ENCODE measurements at regions not wholly inside any gene's neighbourhood (a gene's known extent, or its start where the extent isn't known, plus 50 kb on each side); places are given as distances from the start of the nearest gene placed in this dataset.
"Not testable (repeated sequence)": the region's sequence is repeated elsewhere in the genome, so short reads cannot be mapped to it uniquely, and the experiment has no call there.

DNA sequence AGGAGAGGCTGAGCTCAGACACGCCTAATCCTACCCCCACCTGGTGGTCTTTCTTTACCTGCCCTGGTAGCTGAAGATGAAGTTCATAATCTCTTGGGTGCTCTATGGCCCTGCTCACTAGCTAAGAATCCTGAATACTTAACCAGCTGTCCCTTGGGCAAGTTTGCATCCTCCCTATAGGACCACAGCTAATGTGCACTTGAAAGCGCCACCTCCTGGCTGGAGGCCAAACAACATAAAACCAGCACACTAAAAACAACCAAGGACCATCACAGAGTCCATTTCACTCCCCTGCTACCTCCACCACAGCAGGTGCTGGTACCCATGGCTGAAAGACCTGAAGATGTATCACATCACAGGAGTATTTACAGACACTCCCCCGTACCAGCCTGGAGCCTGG lies 155.5 kb upstream of the SLC24A3 start:
- H3K9ac ChIP-seq (ENCODE audit: low read length), result no peak overlapping the region
- H2AFZ ChIP-seq (ENCODE audit: low read depth, low read length), result no peak overlapping the region
- H3K4me1 ChIP-seq (ENCODE audit: low read length), result no peaks in the 10 kb centered on the region
- no peak overlapping the region for H3K4me2 ChIP-seq (ENCODE audit: low read length)
- H3K27me3 ChIP-seq (ENCODE audit: low read depth, low read length), result 0 out of 2 replicates have a peak, but pooled peaks cover 6% of the 10 kb centered on the region
- TF ChIP-seq, protein P1, sequence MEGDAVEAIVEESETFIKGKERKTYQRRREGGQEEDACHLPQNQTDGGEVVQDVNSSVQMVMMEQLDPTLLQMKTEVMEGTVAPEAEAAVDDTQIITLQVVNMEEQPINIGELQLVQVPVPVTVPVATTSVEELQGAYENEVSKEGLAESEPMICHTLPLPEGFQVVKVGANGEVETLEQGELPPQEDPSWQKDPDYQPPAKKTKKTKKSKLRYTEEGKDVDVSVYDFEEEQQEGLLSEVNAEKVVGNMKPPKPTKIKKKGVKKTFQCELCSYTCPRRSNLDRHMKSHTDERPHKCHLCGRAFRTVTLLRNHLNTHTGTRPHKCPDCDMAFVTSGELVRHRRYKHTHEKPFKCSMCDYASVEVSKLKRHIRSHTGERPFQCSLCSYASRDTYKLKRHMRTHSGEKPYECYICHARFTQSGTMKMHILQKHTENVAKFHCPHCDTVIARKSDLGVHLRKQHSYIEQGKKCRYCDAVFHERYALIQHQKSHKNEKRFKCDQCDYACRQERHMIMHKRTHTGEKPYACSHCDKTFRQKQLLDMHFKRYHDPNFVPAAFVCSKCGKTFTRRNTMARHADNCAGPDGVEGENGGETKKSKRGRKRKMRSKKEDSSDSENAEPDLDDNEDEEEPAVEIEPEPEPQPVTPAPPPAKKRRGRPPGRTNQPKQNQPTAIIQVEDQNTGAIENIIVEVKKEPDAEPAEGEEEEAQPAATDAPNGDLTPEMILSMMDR (IDR thresholded peaks at IDR 0.05; ENCODE audit: low read depth, low read length), result peak; percentile 50
- TF ChIP-seq EZH2phosphoT487 (IDR thresholded peaks at IDR 0.05; ENCODE audit: low read depth), result no peak
- no peaks in the 10 kb centered on the region for H3K9me3 ChIP-seq (ENCODE audit: insufficient read depth, low read length)
- no peak overlapping the region for H3K27ac ChIP-seq (ENCODE audit: low read length)
- no peaks in the 10 kb centered on the region for H3K36me3 ChIP-seq (replicated peaks; ENCODE audit: low read depth, low read length)
- no peak overlapping the region for H3K4me3 ChIP-seq (ENCODE audit: low read length)
- H3K79me2 ChIP-seq (ENCODE audit: low read length), result no peaks in the 10 kb centered on the region
- H4K20me1 ChIP-seq (ENCODE audit: insufficient read depth, low read length), result no peaks in the 10 kb centered on the region

DNA sequence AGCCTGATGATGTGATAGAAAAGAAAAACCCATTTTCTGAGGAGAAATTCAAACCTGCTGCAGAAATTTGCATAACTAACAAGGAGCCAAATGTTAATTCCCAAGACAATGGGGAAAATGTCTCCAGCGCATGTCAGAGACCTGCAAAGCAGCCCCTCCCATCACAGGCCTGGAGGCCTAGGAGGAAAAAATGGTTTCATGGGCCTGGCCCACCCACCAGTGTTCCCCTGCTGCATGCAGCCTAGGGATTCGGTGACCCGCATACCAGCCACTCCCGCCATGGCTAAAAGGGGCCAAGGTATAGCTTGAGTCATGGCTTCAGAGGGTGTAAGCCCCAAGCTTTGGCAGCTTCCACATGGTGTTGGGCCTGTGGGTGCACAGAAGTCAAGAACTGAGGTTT lies 147.7 kb upstream of the SLC24A3 start:
- H3K27ac ChIP-seq (ENCODE audit: low read length); H3K4me3 ChIP-seq (ENCODE audit: low read length); H3K4me2 ChIP-seq (ENCODE audit: low read length); H3K36me3 ChIP-seq (replicated peaks; ENCODE audit: low read depth, low read length); H3K79me2 ChIP-seq (ENCODE audit: low read length); H4K20me1 ChIP-seq (ENCODE audit: insufficient read depth, low read length); H2AFZ ChIP-seq (ENCODE audit: low read depth, low read length); H3K4me1 ChIP-seq (ENCODE audit: low read length); H3K9ac ChIP-seq (ENCODE audit: low read length); H3K27me3 ChIP-seq (ENCODE audit: low read depth, low read length): not testable (repeated sequence)
- 0 out of 2 replicates have a peak, but pooled peaks cover 16% of the 10 kb centered on the region for H3K9me3 ChIP-seq (ENCODE audit: insufficient read depth, low read length)

DNA sequence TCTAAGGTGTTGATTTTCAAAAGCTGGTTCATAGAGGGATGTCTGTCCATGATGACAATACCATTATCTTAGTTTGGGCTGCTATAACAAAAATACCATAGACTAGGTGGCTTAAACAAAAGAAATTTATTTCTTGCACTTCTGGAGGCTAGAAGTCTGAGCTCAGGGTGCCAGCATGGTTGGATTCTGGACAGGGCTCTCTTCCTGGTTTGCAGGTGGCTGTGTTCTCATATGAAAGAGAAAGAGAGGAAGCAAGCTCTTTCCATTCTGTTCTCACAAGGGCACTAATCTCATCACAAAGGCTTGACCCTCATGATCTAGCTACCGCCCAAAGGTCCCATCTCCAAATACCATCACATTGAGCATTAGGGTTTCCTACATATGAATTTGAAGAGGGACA lies 144.5 kb upstream of the SLC24A3 start:
- Histone ChIP-seq H3K27ac (ENCODE audit: low read length) (no peak overlapping the region), H3K4me2 (ENCODE audit: low read length) (no peak overlapping the region), H2AFZ (ENCODE audit: low read depth, low read length) (no peak overlapping the region), H3K4me1 (ENCODE audit: low read length) (peaks cover 17% of the 10 kb centered on the region), H3K36me3 (replicated peaks; ENCODE audit: low read depth, low read length) (no peaks in the 10 kb centered on the region), H3K9ac (ENCODE audit: low read length) (no peak overlapping the region), H3K27me3 (ENCODE audit: low read depth, low read length) (no peaks in the 10 kb centered on the region), H3K9me3 (ENCODE audit: insufficient read depth, low read length) (0 out of 2 replicates have a peak, but pooled peaks cover 16% of the 10 kb centered on the region), H3K79me2 (ENCODE audit: low read length) (no peaks in the 10 kb centered on the region), H4K20me1 (ENCODE audit: insufficient read depth, low read length) (no peaks in the 10 kb centered on the region), H3K4me3 (ENCODE audit: low read length) (no peak overlapping the region)
- TF ChIP-seq, protein P1 (IDR thresholded peaks at IDR 0.05; ENCODE audit: low read depth, low read length), result no peak
- TF ChIP-seq EZH2phosphoT487 (IDR thresholded peaks at IDR 0.05; ENCODE audit: low read depth), result no peak

DNA sequence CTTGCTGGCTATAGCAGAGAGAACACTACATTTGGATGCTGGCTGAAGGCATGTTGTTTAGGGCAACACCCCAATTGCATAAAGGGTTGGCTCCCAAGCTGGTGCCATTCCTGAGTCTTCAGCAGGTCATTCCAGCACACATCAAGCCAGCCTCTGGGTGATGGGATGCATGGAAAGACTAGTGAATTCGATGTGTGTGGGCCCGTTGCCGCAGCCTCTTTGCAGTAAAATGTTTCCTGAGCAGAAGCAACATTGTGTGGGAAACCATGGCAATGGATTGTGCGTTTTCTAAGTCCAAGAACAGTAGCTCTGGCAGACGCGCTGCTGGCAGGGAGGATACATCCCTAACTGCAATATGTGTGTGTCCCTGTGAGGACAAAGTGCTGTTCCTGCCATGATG lies 142.4 kb upstream of the SLC24A3 start:
- Histone ChIP-seq H3K36me3 (replicated peaks; ENCODE audit: low read depth, low read length) (no peaks in the 10 kb centered on the region), H3K9me3 (ENCODE audit: insufficient read depth, low read length) (0 out of 2 replicates have a peak, but pooled peaks cover 11% of the 10 kb centered on the region), H3K79me2 (ENCODE audit: low read length) (no peaks in the 10 kb centered on the region), H2AFZ (ENCODE audit: low read depth, low read length) (no peak overlapping the region), H3K4me3 (ENCODE audit: low read length) (no peak overlapping the region), H4K20me1 (ENCODE audit: insufficient read depth, low read length) (no peaks in the 10 kb centered on the region), H3K9ac (ENCODE audit: low read length) (no peak overlapping the region), H3K4me1 (ENCODE audit: low read length) (peaks cover 32% of the 10 kb centered on the region), H3K27ac (ENCODE audit: low read length) (no peak overlapping the region), H3K27me3 (ENCODE audit: low read depth, low read length) (peaks cover 2% of the 10 kb centered on the region; the same call in 1 of the 2 replicates), H3K4me2 (ENCODE audit: low read length) (no peak overlapping the region)
- TF ChIP-seq, protein P1 (IDR thresholded peaks at IDR 0.05; ENCODE audit: low read depth, low read length), result no peak
- TF ChIP-seq EZH2phosphoT487 (IDR thresholded peaks at IDR 0.05; ENCODE audit: low read depth), result no peak

All from OCI-LY3 (cell line).